CD4-positive, alpha-beta T cell treated with Interleukin-21 for 1 hour (primary cell): ENCODE measurements at regions not wholly inside any gene's neighbourhood (a gene's known extent, or its start where the extent isn't known, plus 50 kb on each side); places are given as distances from the start of the nearest gene placed in this dataset.
"Not testable (repeated sequence)": the region's sequence is repeated elsewhere in the genome, so short reads cannot be mapped to it uniquely, and the experiment has no call there.

Experiments used
- DNase-seq: peaks from one replicate; pipeline ENCODE4 v3.0.0-alpha.2; 2020

DNA sequence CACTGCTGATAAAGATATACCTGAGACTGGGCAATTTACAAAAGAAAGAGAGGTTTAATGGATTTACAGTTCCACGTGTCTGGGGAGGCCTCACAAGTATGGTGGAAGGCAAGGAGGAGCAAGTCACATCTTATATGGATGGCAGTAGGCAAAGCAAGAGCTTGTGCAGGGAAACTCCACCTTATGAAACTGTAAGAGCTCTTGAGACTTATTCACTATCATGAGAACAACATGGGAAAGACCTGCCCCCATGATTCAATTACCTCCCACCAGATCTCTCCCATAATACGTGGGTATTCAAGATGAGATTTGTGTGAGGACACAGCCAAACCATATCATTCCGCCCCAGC is 55.4 kb upstream of the NAMPT start:
- not testable (repeated sequence) for DNase-seq

DNA sequence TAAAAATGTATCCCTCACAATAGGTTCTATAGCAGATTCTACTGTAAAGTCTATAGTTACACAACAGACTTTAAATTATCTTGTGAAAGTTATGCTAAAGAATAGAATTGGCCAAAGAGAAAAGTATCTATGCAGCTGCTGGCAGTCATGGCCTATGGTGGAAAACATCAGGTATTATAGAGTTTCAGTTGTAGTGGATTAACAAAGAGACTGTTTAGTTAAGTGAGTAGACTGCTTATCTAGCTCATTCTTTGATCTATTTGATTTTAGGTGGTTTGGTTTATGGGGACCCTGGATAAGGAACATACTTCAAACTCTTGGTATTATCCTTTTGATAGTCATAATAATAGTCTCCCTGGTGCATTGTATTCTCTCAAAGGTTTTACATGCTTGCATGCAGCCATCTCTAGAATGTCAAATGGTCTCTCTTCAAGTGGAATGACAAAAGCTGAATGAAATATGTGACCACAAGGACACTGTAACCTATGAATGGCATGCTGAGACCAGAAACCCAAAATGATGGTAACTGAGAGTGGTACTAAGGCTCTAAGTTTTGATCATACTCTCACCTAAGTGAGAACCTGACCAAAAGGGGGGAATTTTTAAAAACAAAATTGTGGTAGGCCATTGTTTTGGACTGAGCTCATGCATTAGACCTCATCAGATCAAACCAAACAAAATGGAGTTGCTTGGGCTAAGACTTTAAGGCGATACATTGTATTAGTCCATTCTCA is 54.9 kb upstream of the NAMPT start:
- no peak for DNase-seq

DNA sequence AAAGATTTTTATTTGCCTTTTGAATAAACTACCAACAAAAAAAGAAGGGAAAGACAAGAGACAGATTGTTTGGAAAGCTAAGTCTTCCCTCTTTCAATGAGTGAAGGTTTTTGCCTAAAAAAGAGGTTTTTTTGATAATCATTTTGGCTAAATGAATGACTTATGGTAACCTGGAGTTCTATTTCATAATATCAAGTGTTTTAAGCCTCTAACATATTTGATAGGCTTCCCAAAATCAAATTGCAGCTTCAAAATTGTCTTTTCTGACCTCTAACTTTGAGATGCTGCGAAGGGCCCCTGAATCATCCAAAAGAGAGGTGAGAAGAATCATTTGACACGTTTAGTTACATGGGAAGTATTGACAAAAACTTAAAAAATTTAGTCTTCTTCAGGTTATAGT is 53.0 kb upstream of the NAMPT start:
- DNase-seq: no peak

DNA sequence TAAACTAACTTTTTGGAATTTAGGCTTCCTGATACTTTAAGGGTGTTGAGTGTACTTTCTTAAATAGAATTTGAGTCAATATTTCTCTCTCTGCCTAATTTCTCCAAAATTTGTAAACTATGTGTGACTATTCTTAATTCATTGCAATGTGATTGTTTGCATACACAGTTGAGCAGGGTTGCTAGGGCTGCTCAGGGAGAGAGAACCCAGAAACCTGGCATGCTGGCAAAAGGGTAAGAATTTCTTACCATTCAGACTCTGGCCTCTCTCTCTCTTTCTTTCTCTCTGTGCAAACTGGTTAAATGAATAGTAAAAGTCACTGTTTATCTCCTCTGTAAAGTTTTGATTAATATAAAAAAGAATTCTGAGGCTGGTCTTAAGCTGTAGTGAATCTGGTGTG is 51.0 kb upstream of the NAMPT start:
- no peak for DNase-seq
